ENCODE measurements at regions not wholly inside any gene's neighbourhood (a gene's known extent, or its start where the extent isn't known, plus 50 kb on each side); places are given as distances from the start of the nearest gene placed in this dataset.

- peak; percentile 29; the same call in 1 of the 2 replicates for TF ChIP-seq POLR2A (IDR thresholded peaks at IDR 0.05; ENCODE audit: low read depth, low read length)
- no peak for TF ChIP-seq PAX5 (IDR thresholded peaks at IDR 0.05; ENCODE audit: insufficient read depth, low read length, severe bottlenecking)
- TF ChIP-seq POLR2AphosphoS5 (IDR thresholded peaks at IDR 0.05; ENCODE audit: low read depth, low read length), result peak; percentile 45
- TF ChIP-seq TAF1 (IDR thresholded peaks at IDR 0.05; ENCODE audit: low read depth, low read length), result peak; percentile 32; the same call in 1 of the 2 replicates
- TF ChIP-seq SPI1 (IDR thresholded peaks at IDR 0.05; ENCODE audit: low read depth, low read length), result peak; percentile 65
- TF ChIP-seq POU2F2 (IDR thresholded peaks at IDR 0.05; ENCODE audit: low read depth, low read length), result no peak
These were observed 54.2 kb upstream of the CTDP1 start for GRCh38 chr18:79625195-79625923.
